NCI-H460 (cell line): ENCODE measurements at regions not wholly inside any gene's neighbourhood (a gene's known extent, or its start where the extent isn't known, plus 50 kb on each side); places are given as distances from the start of the nearest gene placed in this dataset.
"Not testable (repeated sequence)": the region's sequence is repeated elsewhere in the genome, so short reads cannot be mapped to it uniquely, and the experiment has no call there.

Experiments
- DNase-seq: peaks from one replicate; pipeline ENCODE4 v3.0.0-alpha.2; 2016; ENCODE audit warnings: low read depth; ENCODE audit errors: extremely low read depth

DNA sequence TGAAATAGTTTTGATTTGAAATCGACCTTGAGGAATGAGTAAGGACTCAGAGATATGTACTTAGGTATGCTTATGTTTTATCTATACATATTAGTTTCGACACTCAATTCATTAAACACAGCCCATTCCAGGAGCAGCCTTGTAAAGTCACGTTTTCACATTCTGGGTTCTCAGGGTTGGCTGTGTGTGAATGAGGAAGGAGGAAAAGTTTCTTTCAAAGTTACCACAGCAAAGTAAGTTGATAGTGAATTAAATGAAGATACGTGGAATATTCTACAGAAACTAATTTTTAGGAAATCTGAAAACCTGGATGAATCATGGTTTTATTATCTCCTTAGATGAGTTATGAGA lies 133.5 kb downstream of the C3orf38 start:
- DNase-seq = no peak

- DNase-seq = no peak
Measured at GRCh38 chr3:88291486-88291885, 141.7 kb downstream of the C3orf38 start.

DNA sequence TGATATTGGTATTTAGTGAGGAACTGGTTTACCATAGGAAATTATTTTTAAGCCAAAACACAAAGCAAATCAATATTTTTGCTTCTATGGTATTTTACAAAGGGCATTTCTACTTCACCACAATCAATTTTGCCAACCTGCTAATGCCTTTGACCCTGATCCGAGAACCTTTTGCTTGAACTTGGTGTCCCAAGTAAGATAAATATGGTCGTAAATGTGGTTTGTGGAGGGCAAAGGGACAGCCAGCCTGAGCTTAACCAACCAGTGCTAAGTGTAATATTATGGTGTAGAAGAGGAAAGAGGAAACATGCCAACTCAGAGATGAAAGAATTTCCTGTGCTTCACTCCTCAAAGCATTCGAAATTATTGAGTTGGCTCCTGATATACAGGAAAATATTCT lies 148.4 kb downstream of the C3orf38 start:
- DNase-seq = no peak

DNA sequence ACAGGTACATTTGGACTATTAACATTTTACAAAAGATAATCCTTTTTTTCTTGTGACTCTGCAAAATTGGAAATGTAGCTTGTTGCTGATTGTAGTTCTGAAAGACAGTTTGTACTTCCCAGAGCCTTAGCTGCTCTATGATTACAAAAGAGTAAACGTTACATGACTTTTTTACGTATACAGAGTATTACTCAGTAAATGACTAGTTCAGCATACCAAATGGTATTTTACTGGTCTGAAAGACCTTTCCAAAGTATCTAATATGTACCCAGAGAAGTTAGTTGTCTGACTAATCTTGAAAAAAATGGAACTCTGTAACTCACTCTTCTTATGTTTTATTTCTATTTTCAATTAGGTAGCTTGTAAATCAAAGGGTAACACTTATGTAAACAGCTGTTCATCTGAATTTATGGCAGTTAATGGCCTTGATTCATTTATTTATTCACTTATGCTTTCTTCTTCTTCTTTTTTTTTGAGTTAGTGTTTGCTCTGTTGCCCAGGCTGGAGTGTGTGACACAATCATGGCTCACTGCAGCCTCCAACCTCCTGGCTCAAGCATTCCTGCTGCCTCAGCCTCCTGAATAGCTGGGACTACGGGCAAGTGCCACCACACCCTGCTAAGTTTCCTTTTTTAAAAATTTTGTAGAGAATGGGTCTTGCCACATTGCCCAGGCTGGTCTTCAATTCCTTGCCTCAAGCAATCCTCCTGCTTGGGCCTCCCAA lies 151.7 kb downstream of the C3orf38 start:
- DNase-seq = no peak

DNA sequence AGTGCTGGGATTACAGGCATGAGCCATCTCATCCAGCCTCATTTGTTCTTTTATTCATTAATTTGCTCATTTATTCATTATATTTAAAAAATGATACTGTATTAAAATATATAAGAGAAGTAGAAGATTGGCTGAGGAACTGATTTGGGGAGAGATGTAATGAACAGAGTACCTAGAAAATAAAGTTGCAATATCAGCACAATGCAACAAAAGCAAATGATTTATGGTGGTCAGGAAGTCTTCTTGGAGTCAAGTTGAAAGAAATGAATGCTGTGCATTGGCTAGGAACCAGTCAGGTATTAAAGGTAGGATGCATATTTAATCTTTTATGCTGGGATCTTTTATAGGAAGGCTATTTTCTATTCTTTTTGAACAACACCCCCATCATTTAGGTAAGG lies 152.2 kb downstream of the C3orf38 start:
- no peak for DNase-seq

DNA sequence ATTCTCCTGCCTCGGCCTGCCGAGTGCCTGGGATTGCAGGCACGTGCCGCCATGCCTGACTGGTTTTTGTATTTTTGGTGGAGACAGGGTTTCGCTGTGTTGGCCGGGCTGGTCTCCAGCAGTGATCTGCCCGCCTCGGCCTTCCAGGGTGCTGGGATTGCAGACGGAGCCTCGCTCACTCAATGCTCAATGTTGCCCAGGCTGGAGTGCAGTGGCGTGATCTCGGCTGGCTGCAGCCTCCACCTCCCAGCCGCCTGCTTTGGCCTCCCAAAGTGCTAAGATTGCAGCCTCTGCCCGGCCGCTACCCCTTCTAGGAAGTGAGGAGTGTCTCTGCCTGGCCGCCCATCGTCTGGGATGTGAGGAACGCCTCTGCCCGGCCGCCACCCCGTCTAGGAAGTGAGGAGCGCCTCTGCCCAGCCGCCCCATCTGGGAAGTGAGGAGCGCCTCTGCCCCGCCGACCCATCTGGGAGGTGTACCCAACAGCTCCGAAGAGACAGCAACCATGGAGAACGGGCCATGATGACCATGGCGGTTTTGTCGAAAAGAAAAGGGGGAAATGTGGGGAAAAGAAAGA lies 153.7 kb downstream of the C3orf38 start:
- not testable (repeated sequence) for DNase-seq

- DNase-seq = no peak
Measured at GRCh38 chr3:88307666-88308065, 157.9 kb downstream of the C3orf38 start.

- no peak for DNase-seq
Measured at GRCh38 chr3:88311826-88312225, 162.1 kb downstream of the C3orf38 start.

DNA sequence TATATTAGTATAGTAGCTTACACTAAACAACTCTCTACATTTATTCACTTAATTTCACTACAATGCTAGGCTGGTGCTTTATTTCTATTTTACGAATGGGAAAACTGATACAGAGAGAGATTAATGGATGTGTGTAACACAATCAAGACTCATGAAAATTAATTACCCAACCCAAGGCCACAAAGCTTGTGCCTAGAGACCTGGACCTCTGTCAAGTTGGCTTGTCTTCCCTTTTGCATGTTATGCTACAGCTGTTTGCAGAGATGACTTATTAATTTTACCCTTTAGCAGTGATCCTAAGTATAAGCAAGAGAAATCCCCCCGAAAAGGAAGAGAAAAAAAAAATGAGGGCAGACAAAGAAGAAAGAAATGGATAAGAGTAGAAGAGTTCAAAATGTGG lies 162.5 kb downstream of the C3orf38 start:
- DNase-seq = no peak

- no peak for DNase-seq
Measured at GRCh38 chr3:88318067-88318466, 168.3 kb downstream of the C3orf38 start.

- no peak for DNase-seq
Measured at GRCh38 chr3:88321363-88322050, 171.7 kb downstream of the C3orf38 start.

DNA sequence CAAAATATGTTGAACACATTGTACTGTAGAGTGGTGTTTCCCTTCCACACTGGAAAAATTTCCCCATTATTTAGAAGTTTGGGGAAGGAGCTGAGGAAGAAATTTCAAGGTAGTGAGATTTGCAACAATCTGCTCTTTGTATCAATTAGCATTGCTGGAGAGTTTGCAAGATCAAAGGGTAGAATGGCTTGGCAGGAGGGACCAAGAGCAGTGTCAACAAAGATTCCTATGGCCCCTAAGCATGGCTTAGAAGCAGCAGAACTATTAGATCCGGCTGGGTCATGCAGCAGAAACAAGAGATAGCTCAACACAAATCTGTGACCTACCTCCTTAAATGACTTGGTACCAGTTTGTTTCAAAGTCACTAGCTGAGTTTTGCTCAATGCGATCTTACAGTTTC lies 175.0 kb downstream of the C3orf38 start:
- DNase-seq = no peak

- DNase-seq = no peak
Measured at GRCh38 chr3:88334187-88334868, 184.6 kb downstream of the C3orf38 start.

- no peak for DNase-seq
Measured at GRCh38 chr3:88336894-88337293, 187.1 kb downstream of the C3orf38 start.

- no peak for DNase-seq
Measured at GRCh38 chr3:88343264-88343663, 193.5 kb downstream of the C3orf38 start.

DNA sequence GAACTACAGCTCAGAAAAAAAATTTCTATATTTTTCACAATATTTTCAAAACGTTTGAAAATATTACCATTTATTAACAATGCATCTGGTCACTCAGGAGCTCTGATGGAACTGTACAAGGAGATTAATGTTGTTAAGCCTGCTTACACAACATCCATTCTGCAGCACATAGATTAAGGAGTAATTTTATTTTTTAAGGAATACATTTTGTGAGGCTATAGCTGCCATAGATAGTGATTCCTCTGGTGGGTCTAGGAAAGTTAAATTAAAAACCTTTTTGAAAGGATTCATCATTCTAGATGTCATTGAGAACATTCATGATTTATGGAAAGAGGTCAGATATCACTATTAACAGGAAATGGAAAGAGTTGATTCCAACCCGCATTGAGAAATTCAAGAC lies 196.9 kb downstream of the C3orf38 start:
- DNase-seq = no peak

- DNase-seq = no peak
Measured at GRCh38 chr3:88362428-88362827, 212.7 kb downstream of the C3orf38 start.

DNA sequence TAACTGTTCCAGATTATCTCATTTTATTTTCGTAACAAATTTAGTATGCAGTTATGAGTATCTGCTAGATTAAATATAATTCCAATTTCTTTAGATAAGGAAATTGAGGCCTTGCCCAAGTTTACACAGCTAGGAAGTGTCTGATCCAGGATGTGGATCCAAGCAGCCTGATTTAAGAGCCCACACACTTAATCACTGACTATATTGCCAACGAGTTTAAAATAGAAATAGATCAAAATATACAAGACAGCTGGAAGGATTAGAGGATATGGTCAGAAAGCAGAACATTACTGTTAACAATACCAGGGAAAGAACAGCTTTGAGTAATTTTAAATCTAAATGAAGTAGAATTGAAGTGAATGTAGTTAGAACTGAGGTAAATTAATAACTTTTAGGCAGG lies 215.2 kb downstream of the C3orf38 start:
- no peak for DNase-seq

GRCh38 chr3:88369337-88369736 lies 219.6 kb downstream of the C3orf38 start:
- DNase-seq = no peak

DNA sequence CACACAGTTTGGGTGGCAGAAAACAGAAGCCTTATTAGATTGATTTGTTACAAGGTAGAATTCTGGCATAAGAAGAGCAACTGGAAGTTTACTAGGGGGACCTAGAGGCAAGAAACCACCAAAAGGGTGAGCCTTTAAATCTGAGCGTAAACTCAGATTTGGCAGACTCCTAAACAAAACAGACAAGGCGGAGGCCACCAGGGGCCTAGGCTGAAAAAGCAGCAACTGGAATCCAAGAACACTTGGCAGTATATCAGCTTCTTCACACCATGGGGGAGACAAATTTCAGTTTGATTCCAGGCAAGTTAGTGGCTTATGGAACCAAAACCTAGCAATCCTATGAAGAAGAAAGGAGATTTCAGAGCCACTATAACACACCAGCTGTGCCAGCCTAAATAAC lies 220.0 kb downstream of the C3orf38 start:
- DNase-seq = no peak

- DNase-seq = no peak
Measured at GRCh38 chr3:88385090-88385489, 235.3 kb downstream of the C3orf38 start.

GRCh38 chr3:88398581-88398980 lies 248.8 kb downstream of the C3orf38 start:
- DNase-seq = no peak
